Spinal cord (tissue), 9 donors: ENCODE measurements at regions not wholly inside any gene's neighbourhood (a gene's known extent, or its start where the extent isn't known, plus 50 kb on each side); places are given as distances from the start of the nearest gene placed in this dataset.
"Not testable (repeated sequence)": the region's sequence is repeated elsewhere in the genome, so short reads cannot be mapped to it uniquely, and the experiment has no call there.

ENCODE experiments used
- DNase-seq, 6 donors: peaks; one replicate each; pipeline versions ENCODE4 v3.0.0 to v3.0.0-alpha.2; 2013 to 2015; ENCODE audit warnings: low spot score in 6 of 6, low read depth in 4 of 6
- H3K27ac ChIP-seq: one replicate; pipeline ENCODE4 v1.5.1; 2013; ENCODE audit warnings: low read depth, low read length, control low read depth
- H3K27me3 ChIP-seq: one replicate; pipeline ENCODE4 v1.6.1; 2013; ENCODE audit warnings: low read length; ENCODE audit not compliant: control insufficient read depth, insufficient read depth
- H3K36me3 ChIP-seq: one replicate; pipeline ENCODE4 v1.6.1; 2013; ENCODE audit warnings: low read length; ENCODE audit not compliant: control insufficient read depth, insufficient read depth
- H3K4me1 ChIP-seq: one replicate; pipeline ENCODE4 v1.6.1; 2013; ENCODE audit warnings: low read length; ENCODE audit not compliant: control insufficient read depth, insufficient read depth
- H3K4me3 ChIP-seq: one replicate; pipeline ENCODE4 v1.5.1; 2013; ENCODE audit warnings: low read depth, low read length, control low read depth
- H3K9me3 ChIP-seq: one replicate; pipeline ENCODE4 v1.6.1; 2013; ENCODE audit warnings: low read length; ENCODE audit not compliant: control insufficient read depth, insufficient read depth
- WGBS: methylation state at CpG from one replicate; pipeline ENCODE4 v1.1.5; 2013; ENCODE audit warnings: missing lambda C conversion rate; ENCODE audit not compliant: insufficient coverage; 5-methylcytosine and 5-hydroxymethylcytosine counted together
- donor health status: healthy.

GRCh38 chr16:79883494-79883893, 283.0 kb upstream of the MAF start:
- no peak for DNase-seq
- Histone ChIP-seq H3K4me3 (no peak overlapping the region), H3K4me1 (no peaks in the 10 kb centered on the region), H3K27me3 (no peaks in the 10 kb centered on the region), H3K9me3 (no peaks in the 10 kb centered on the region), H3K27ac (no peak overlapping the region), H3K36me3 (no peaks in the 10 kb centered on the region)
- WGBS = no CpG with 5 or more reads among the region's 4 CpGs

- no peak overlapping the region for H3K4me3 ChIP-seq
- H3K36me3 ChIP-seq = no peaks in the 10 kb centered on the region
- no peak overlapping the region for H3K27ac ChIP-seq
- H3K9me3 ChIP-seq = no peaks in the 10 kb centered on the region
- no peak for DNase-seq
- no peaks in the 10 kb centered on the region for H3K27me3 ChIP-seq
- WGBS = no CpG with 5 or more reads among the region's 8 CpGs
- no peaks in the 10 kb centered on the region for H3K4me1 ChIP-seq
Observed at GRCh38 chr16:79882340-79883005, 281.9 kb upstream of the MAF start.

GRCh38 chr16:79881107-79881506, 280.6 kb upstream of the MAF start:
- WGBS = 100% methylated on average over 1 of the region's 9 CpGs
- not testable (repeated sequence) for H3K27me3 ChIP-seq, H3K9me3 ChIP-seq, H3K27ac ChIP-seq, DNase-seq, H3K4me3 ChIP-seq, H3K36me3 ChIP-seq, H3K4me1 ChIP-seq

- Histone ChIP-seq H3K4me3 (no peak overlapping the region), H3K9me3 (no peaks in the 10 kb centered on the region), H3K27me3 (no peaks in the 10 kb centered on the region), H3K36me3 (no peaks in the 10 kb centered on the region), H3K4me1 (no peaks in the 10 kb centered on the region), H3K27ac (no peak overlapping the region)
- 83% methylated on average over 2 of the region's 3 CpGs for WGBS
- no peak for DNase-seq
Observed at GRCh38 chr16:79876332-79876730, 275.8 kb upstream of the MAF start.

- Histone ChIP-seq H3K27me3 (no peaks in the 10 kb centered on the region), H3K9me3 (no peaks in the 10 kb centered on the region)
- WGBS = 87% methylated on average over 5 of the region's 5 CpGs
Observed at GRCh38 chr16:79874391-79874790, 273.9 kb upstream of the MAF start.

GRCh38 chr16:79873825-79874224, 273.3 kb upstream of the MAF start:
- H3K4me3 ChIP-seq = no peak overlapping the region
- H3K4me1 ChIP-seq = no peaks in the 10 kb centered on the region
- H3K9me3 ChIP-seq = no peaks in the 10 kb centered on the region
- 95% methylated on average over 2 of the region's 5 CpGs for WGBS
- H3K27me3 ChIP-seq = no peaks in the 10 kb centered on the region
- no peak for DNase-seq
- H3K27ac ChIP-seq = no peak overlapping the region
- H3K36me3 ChIP-seq = no peaks in the 10 kb centered on the region

More at GRCh38 chr16:79874391-79874790, 273.9 kb upstream of the MAF start:
- Histone ChIP-seq H3K4me1 (no peaks in the 10 kb centered on the region), H3K36me3 (no peaks in the 10 kb centered on the region), H3K27ac (no peak overlapping the region), H3K4me3 (no peak overlapping the region)
- no peak for DNase-seq

GRCh38 chr16:79871906-79872305, 271.4 kb upstream of the MAF start:
- WGBS = 89% methylated on average over 5 of the region's 6 CpGs
- Histone ChIP-seq H3K36me3 (no peaks in the 10 kb centered on the region), H3K27me3 (no peaks in the 10 kb centered on the region), H3K4me3 (no peak overlapping the region), H3K9me3 (no peaks in the 10 kb centered on the region), H3K4me1 (no peaks in the 10 kb centered on the region), H3K27ac (no peak overlapping the region)
- no peak for DNase-seq

- 94% methylated on average over 12 of the region's 16 CpGs for WGBS
- Histone ChIP-seq H3K27me3 (no peaks in the 10 kb centered on the region), H3K4me3 (no peak overlapping the region)
Observed at GRCh38 chr16:79870016-79870886, 269.7 kb upstream of the MAF start.

GRCh38 chr16:79869304-79870015, 268.9 kb upstream of the MAF start:
- Histone ChIP-seq H3K4me3 (no peak overlapping the region), H3K9me3 (no peaks in the 10 kb centered on the region), H3K36me3 (no peaks in the 10 kb centered on the region), H3K27ac (no peak overlapping the region), H3K4me1 (no peaks in the 10 kb centered on the region), H3K27me3 (no peaks in the 10 kb centered on the region)
- DNase-seq = no peak
- no CpG with 5 or more reads among the region's 4 CpGs for WGBS

More at GRCh38 chr16:79870016-79870886, 269.7 kb upstream of the MAF start:
- H3K4me1 ChIP-seq = no peaks in the 10 kb centered on the region
- no peak overlapping the region for H3K27ac ChIP-seq
- no peaks in the 10 kb centered on the region for H3K36me3 ChIP-seq
- no peaks in the 10 kb centered on the region for H3K9me3 ChIP-seq
- DNase-seq = no peak
